GM06990 (cell line): ENCODE measurements at regions not wholly inside any gene's neighbourhood (a gene's known extent, or its start where the extent isn't known, plus 50 kb on each side); places are given as distances from the start of the nearest gene placed in this dataset.

Source experiments
- DNase-seq: peaks from one replicate; pipeline ENCODE4 v3.0.0-alpha.2; 2011; ENCODE audit not compliant: insufficient read length; ENCODE audit errors: extremely low read depth
- H3K27me3 ChIP-seq: replicated peaks from 2 replicates; pipeline ENCODE4 v1.6.0; 2011; ENCODE audit warnings: low read length; ENCODE audit not compliant: control insufficient read depth, insufficient read depth
- H3K36me3 ChIP-seq: 2 replicates; pipeline ENCODE4 v1.5.1; 2011; ENCODE audit warnings: low read length; ENCODE audit not compliant: control insufficient read depth, insufficient read depth
- H3K4me3 ChIP-seq: replicated peaks from 2 replicates; pipeline ENCODE4 v1.5.1; 2011; ENCODE audit warnings: low read depth, mild to moderate bottlenecking, control low read depth, low read length
- CTCF ChIP-seq: IDR thresholded peaks from 2 replicates; pipeline ENCODE4 v1.5.1; 2011; ENCODE audit warnings: low read length, control low read depth, mild to moderate bottlenecking, inconsistent platforms; ENCODE audit not compliant: insufficient read depth, poor library complexity, severe bottlenecking

- TF ChIP-seq CTCF, result no peak
- Histone ChIP-seq H3K4me3 (no peak overlapping the region), H3K36me3 (no peaks in the 10 kb centered on the region), H3K27me3 (no peaks in the 10 kb centered on the region)
- no peak for DNase-seq
Measured at GRCh38 chr10:6737758-6738111, 157.7 kb upstream of the PRKCQ start.

- H3K36me3 ChIP-seq, result no peaks in the 10 kb centered on the region
- H3K27me3 ChIP-seq, result no peaks in the 10 kb centered on the region
- H3K4me3 ChIP-seq, result no peak overlapping the region
- DNase-seq, result no peak
- TF ChIP-seq CTCF, result no peak
Measured at GRCh38 chr10:6737080-6737641, 157.1 kb upstream of the PRKCQ start.

- no peaks in the 10 kb centered on the region for H3K36me3 ChIP-seq
- no peak overlapping the region for H3K4me3 ChIP-seq
- TF ChIP-seq CTCF, result no peak
- DNase-seq, result no peak
- no peaks in the 10 kb centered on the region; the same call in 1 of the 2 replicates for H3K27me3 ChIP-seq
Measured at GRCh38 chr10:6734286-6734685, 154.2 kb upstream of the PRKCQ start.

GRCh38 chr10:6729861-6730344, 149.8 kb upstream of the PRKCQ start:
- H3K4me3 ChIP-seq, result no peak overlapping the region
- DNase-seq, result no peak
- TF ChIP-seq CTCF, result no peak
- no peaks in the 10 kb centered on the region; the same call in 1 of the 2 replicates for H3K27me3 ChIP-seq
- H3K36me3 ChIP-seq, result no peaks in the 10 kb centered on the region

- H3K36me3 ChIP-seq, result no peaks in the 10 kb centered on the region
- no peak overlapping the region for H3K4me3 ChIP-seq
- TF ChIP-seq CTCF, result no peak
- no peak for DNase-seq
- no peaks in the 10 kb centered on the region; the same call in 1 of the 2 replicates for H3K27me3 ChIP-seq
Measured at GRCh38 chr10:6729071-6729774, 149.1 kb upstream of the PRKCQ start.
